Thyroid gland (tissue), 4 donors: ENCODE measurements at regions not wholly inside any gene's neighbourhood (a gene's known extent, or its start where the extent isn't known, plus 50 kb on each side); places are given as distances from the start of the nearest gene placed in this dataset.

Source experiments
- POLR2A ChIP-seq, 2 donors: fragments of 450-650 bp; IDR thresholded peaks; one replicate each; pipeline ENCODE4 v1.6.1; 2017; ENCODE audit warnings: antibody characterized with exemption in 2 of 2, mild to moderate bottlenecking in 2 of 2, moderate library complexity in 1 of 2
- TF ChIP-seq, protein P1 (sequence below), 6 experiments: fragments of 200-600 bp in 3 of 6; fragments of 450-650 bp in 3 of 6; sonication (generic) in 3 of 6; IDR thresholded peaks; one replicate each; pipeline ENCODE4 v1.5.1; 2016 to 2019; ENCODE audit warnings: antibody characterized with exemption in 6 of 6, mild to moderate bottlenecking in 2 of 6, inconsistent platforms in 1 of 6, moderate library complexity in 1 of 6

DNA sequence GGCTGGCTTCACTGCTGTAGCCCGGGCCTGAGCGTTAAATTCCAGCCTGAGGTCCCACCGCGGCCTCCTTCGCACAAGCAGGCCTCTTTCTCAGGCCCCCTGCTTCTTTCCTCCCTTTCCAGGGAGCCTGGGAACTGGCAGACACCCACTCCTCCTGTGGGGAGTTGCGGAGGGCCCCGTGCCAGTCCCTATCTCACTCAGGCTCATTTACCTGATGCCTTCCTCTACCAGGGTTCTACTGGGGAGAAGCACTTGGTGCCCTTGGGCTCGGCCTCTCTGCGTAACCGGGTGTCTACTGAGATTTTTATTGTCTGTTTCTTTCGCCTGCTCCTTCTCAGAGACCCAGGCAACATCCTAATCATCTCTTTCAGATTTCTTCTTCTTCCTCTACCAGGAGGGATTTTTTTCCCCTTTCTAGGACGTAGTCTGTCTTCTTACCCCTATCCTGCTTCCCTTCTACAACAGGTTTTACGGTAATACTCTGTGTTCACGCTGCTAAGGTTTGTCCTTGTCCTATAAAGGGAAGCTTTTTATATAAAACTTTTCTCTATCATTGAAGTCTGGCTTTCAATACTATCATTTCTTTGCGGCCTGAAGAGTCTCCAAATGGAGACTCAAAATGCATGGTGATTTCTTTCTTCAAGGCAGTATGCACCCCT lies 135.4 kb upstream of the GPR12 start:
- TF ChIP-seq, protein P1, sequence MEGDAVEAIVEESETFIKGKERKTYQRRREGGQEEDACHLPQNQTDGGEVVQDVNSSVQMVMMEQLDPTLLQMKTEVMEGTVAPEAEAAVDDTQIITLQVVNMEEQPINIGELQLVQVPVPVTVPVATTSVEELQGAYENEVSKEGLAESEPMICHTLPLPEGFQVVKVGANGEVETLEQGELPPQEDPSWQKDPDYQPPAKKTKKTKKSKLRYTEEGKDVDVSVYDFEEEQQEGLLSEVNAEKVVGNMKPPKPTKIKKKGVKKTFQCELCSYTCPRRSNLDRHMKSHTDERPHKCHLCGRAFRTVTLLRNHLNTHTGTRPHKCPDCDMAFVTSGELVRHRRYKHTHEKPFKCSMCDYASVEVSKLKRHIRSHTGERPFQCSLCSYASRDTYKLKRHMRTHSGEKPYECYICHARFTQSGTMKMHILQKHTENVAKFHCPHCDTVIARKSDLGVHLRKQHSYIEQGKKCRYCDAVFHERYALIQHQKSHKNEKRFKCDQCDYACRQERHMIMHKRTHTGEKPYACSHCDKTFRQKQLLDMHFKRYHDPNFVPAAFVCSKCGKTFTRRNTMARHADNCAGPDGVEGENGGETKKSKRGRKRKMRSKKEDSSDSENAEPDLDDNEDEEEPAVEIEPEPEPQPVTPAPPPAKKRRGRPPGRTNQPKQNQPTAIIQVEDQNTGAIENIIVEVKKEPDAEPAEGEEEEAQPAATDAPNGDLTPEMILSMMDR (IDR thresholded peaks at IDR 0.05) = no peak
- no peak for TF ChIP-seq POLR2A (IDR thresholded peaks at IDR 0.05)
